ENCODE measurements at regions not wholly inside any gene's neighbourhood (a gene's known extent, or its start where the extent isn't known, plus 50 kb on each side); places are given as distances from the start of the nearest gene placed in this dataset.

DNA sequence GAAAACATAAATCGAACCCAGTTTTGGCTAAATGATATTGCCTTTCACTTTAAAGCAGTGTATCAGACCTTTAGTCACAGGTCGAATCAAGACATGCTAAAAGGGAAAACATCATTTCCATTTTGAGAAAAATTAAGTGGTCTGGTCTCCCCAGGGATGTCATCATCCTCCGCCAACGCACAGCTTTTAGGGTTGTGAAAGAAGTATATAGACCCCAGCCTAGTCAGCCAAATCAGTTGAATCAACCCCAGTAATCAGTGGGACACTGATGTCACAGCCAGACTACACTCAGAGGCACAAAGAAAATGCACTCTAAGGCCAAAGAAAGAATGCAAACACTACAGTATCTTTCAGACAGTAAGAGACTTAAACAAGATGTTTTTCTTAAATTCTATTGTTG is 187.4 kb downstream of the ZIC4 start:
- TF ChIP-seq EP300 (IDR thresholded peaks at IDR 0.05) (no peak), POLR2A (IDR thresholded peaks at IDR 0.05) (no peak)
- TF ChIP-seq, protein P1, sequence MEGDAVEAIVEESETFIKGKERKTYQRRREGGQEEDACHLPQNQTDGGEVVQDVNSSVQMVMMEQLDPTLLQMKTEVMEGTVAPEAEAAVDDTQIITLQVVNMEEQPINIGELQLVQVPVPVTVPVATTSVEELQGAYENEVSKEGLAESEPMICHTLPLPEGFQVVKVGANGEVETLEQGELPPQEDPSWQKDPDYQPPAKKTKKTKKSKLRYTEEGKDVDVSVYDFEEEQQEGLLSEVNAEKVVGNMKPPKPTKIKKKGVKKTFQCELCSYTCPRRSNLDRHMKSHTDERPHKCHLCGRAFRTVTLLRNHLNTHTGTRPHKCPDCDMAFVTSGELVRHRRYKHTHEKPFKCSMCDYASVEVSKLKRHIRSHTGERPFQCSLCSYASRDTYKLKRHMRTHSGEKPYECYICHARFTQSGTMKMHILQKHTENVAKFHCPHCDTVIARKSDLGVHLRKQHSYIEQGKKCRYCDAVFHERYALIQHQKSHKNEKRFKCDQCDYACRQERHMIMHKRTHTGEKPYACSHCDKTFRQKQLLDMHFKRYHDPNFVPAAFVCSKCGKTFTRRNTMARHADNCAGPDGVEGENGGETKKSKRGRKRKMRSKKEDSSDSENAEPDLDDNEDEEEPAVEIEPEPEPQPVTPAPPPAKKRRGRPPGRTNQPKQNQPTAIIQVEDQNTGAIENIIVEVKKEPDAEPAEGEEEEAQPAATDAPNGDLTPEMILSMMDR (IDR thresholded peaks at IDR 0.05) = no peak
